ENCODE measurements at regions not wholly inside any gene's neighbourhood (a gene's known extent, or its start where the extent isn't known, plus 50 kb on each side); places are given as distances from the start of the nearest gene placed in this dataset.

DNA sequence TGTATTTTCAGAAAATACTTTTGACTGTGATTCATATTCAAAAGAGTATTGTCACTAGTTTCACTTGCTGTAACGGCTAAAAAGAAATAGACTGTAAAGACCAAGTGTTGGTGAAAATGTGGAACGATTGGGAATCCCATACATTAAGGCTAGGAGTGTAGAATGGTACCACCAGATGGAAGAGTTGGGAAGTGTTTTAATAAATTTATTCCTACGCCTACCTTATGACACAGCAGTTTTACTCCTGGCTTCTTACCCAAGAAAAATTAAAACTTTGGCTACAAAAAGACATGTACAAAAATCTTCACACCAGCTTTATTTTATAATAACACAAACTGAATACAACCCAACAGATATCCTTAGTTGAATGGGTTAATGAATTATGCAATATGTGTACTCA lies 256.2 kb downstream of the TAF11L14 start:
- ATAC-seq (no peak), DNase-seq (no peak)
- H3K27ac ChIP-seq, result no peak overlapping the region
- intact Hi-C loops (cut with DNase I; ENCODE audit: low total_unique reads), result no loop called here
- H3K36me3 ChIP-seq, result no peaks in the 10 kb centered on the region
- no peaks in the 10 kb centered on the region for H3K4me1 ChIP-seq
- TF ChIP-seq POLR2A (IDR thresholded peaks at IDR 0.05), result no peak
- TF ChIP-seq, protein P1, sequence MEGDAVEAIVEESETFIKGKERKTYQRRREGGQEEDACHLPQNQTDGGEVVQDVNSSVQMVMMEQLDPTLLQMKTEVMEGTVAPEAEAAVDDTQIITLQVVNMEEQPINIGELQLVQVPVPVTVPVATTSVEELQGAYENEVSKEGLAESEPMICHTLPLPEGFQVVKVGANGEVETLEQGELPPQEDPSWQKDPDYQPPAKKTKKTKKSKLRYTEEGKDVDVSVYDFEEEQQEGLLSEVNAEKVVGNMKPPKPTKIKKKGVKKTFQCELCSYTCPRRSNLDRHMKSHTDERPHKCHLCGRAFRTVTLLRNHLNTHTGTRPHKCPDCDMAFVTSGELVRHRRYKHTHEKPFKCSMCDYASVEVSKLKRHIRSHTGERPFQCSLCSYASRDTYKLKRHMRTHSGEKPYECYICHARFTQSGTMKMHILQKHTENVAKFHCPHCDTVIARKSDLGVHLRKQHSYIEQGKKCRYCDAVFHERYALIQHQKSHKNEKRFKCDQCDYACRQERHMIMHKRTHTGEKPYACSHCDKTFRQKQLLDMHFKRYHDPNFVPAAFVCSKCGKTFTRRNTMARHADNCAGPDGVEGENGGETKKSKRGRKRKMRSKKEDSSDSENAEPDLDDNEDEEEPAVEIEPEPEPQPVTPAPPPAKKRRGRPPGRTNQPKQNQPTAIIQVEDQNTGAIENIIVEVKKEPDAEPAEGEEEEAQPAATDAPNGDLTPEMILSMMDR (IDR thresholded peaks at IDR 0.05 in 4 of 5, conservative IDR thresholded peaks at IDR 0.05 in 1 of 5), result no peak
- H3K9me3 ChIP-seq, result no peaks in the 10 kb centered on the region
- H3K4me3 ChIP-seq, result no peak overlapping the region
- no peaks in the 10 kb centered on the region for H3K27me3 ChIP-seq
- in situ Hi-C loops (cut with MboI; ENCODE audit: low sequenced_read_pairs in 4 of 4), result no loop called here

DNA sequence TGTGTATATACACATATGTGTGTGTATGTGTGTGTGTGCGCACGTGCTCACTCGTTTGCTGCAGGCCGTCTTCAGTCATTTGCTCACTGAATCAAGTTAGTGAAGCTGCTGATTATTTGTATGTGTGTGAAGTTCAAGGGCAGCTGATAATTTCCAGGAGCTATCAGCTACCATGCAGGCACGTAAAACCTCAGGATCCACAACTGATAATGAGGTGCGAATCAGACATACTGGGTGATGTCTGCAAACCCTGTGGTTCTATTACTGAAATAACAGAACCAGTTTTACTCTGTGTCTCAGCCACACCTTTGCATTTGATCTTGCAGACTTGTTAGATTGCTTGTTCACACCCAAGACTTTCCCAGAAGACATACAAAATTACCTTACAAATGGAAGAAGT lies 257.6 kb downstream of the TAF11L14 start:
- Histone ChIP-seq H3K4me1 (no peaks in the 10 kb centered on the region), H3K27me3 (no peaks in the 10 kb centered on the region), H3K4me3 (no peak overlapping the region), H3K27ac (no peak overlapping the region), H3K9me3 (no peaks in the 10 kb centered on the region), H3K36me3 (no peaks in the 10 kb centered on the region)
- no peak for DNase-seq
- TF ChIP-seq, protein P1 (IDR thresholded peaks at IDR 0.05 in 4 of 5, conservative IDR thresholded peaks at IDR 0.05 in 1 of 5), result no peak
- TF ChIP-seq POLR2A (IDR thresholded peaks at IDR 0.05), result no peak
- intact Hi-C loops (cut with DNase I; ENCODE audit: low total_unique reads) (no loop called here), in situ Hi-C loops (cut with MboI; ENCODE audit: low sequenced_read_pairs in 4 of 4) (no loop called here)
- no peak for ATAC-seq

DNA sequence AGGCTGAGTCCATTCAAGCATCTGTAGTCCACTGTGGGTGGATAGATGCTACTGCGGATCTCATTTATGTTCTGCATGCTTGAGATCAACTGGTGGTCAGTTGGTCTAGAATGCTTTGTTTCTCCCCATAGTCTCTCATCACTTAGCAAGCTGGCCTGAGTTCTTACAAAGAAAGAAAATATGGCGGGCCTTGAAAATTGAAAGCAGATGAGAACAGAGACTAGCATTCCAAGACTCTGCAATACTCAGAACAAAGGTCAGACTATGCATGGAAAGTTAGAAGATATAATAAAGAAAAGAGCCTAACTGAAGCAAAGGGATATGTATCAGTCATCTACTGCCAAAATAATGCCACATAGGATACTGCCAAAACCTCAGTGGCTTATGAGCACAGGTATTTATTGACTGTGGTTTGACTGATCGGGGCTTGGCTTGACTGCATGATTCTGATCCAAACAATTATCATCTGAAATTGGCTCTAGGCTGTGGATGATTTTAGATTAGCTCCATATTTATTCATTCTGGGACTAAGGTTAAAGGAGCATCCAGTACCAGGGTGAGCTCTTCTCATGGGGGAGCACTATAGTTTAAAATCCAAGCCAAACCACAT lies 258.9 kb downstream of the TAF11L14 start:
- ATAC-seq (no peak), DNase-seq (no peak)
- no peaks in the 10 kb centered on the region for H3K4me1 ChIP-seq
- no peaks in the 10 kb centered on the region for H3K36me3 ChIP-seq
- no peak overlapping the region for H3K4me3 ChIP-seq
- H3K9me3 ChIP-seq, result no peaks in the 10 kb centered on the region
- H3K27me3 ChIP-seq, result no peaks in the 10 kb centered on the region
- TF ChIP-seq, protein P1 (IDR thresholded peaks at IDR 0.05 in 4 of 5, conservative IDR thresholded peaks at IDR 0.05 in 1 of 5), result no peak
- no peak for TF ChIP-seq POLR2A (IDR thresholded peaks at IDR 0.05)
- intact Hi-C loops (cut with DNase I; ENCODE audit: low total_unique reads), result no loop called here
- in situ Hi-C loops (cut with MboI; ENCODE audit: low sequenced_read_pairs in 4 of 4), result no loop called here
- H3K27ac ChIP-seq, result no peak overlapping the region

DNA sequence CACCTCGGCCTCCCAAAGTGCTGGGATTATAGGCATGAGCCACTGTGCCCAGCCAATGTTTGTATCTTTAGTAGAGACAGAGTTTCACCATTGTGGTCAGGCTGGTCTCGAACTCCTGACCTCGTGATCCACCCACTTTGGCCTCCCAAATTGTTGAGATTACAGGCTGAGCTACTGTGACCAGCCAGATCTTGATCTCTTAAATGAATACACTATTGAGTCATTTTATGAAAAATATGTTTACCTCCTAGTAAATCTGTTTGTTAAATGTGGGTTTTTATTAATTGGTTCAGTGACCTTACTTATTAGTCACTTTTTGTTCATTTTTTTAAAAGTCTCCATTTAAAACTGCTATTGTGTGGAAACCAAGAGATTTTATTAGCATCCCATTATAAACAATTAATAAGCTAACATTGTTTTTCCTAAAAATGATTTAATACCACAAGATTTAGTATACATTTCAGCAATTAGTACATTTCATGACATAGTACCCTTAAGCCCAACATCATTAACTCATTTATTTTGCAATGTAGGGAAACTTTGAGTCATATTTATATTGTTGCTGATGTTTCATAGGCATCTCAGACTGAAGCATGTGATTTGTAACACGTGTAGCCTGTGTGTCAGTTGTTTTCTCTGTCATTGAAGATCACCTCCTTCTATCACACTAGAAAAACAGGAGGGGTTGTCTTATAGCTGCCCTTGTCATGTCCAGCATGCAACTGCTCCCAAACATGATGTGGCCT lies 261.2 kb downstream of the TAF11L14 start:
- Histone ChIP-seq H3K4me1 (no peaks in the 10 kb centered on the region), H3K36me3 (no peaks in the 10 kb centered on the region), H3K4me3 (no peak overlapping the region), H3K27ac (no peak overlapping the region), H3K27me3 (no peaks in the 10 kb centered on the region), H3K9me3 (no peaks in the 10 kb centered on the region)
- intact Hi-C loops (cut with DNase I; ENCODE audit: low total_unique reads), result no loop called here
- in situ Hi-C loops (cut with MboI; ENCODE audit: low sequenced_read_pairs in 4 of 4), result no loop called here
- DNase-seq, result no peak
- ATAC-seq, result no peak
- TF ChIP-seq, protein P1 (IDR thresholded peaks at IDR 0.05 in 4 of 5, conservative IDR thresholded peaks at IDR 0.05 in 1 of 5), result no peak
- no peak for TF ChIP-seq POLR2A (IDR thresholded peaks at IDR 0.05)
